ENCODE measurements at regions not wholly inside any gene's neighbourhood (a gene's known extent, or its start where the extent isn't known, plus 50 kb on each side); places are given as distances from the start of the nearest gene placed in this dataset.

DNA sequence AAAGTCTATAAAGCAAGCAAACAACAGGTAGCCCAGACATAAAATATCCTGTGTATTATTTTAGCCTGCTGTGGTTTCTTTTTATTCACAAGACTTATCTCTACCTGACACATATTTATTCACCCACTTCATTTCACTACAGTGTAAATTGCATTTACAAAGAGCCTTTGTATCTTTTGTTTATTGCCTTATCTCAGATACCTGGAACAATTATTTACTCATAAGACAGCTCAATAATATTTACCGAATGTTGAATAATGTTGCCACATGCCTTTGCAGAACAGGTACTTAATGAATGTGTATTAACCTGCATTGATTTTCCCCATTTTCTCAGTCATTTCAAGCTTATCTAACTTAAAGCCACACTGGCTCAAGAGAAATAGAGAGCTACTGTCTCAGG lies 603.6 kb downstream of the FBXO15 start:
- TF ChIP-seq POLR2A (IDR thresholded peaks at IDR 0.05) (no peak), EP300 (IDR thresholded peaks at IDR 0.05; ENCODE audit: low read depth) (no peak)

All from transverse colon (tissue), 1 donor.